Keratinocyte (primary cell): ENCODE measurements at regions not wholly inside any gene's neighbourhood (a gene's known extent, or its start where the extent isn't known, plus 50 kb on each side); places are given as distances from the start of the nearest gene placed in this dataset.
"Not testable (repeated sequence)": the region's sequence is repeated elsewhere in the genome, so short reads cannot be mapped to it uniquely, and the experiment has no call there.

Experiments
- DNase-seq: peaks from one replicate; pipeline ENCODE4 v3.0.0-alpha.2; 2011; ENCODE audit warnings: low read depth, missing footprints, low spot score
- FAIRE-seq: peaks from 2 replicates; lab custom pipeline; 2011; peaks lifted over from hg19 to GRCh38; lab: Jason Lieb, UNC
- H2AFZ ChIP-seq: 2 replicates; pipeline ENCODE4 v1.6.0; 2012; ENCODE audit warnings: low read length, control low read depth, inconsistent platforms; ENCODE audit not compliant: control insufficient read depth
- H3K27ac ChIP-seq: 2 replicates; pipeline ENCODE4 v1.5.1; 2011; ENCODE audit warnings: low read length; ENCODE audit not compliant: control insufficient read depth, insufficient read depth
- H3K27me3 ChIP-seq: 3 replicates; pipeline ENCODE4 v1.6.0; 2011; ENCODE audit warnings: low read length; ENCODE audit not compliant: control insufficient read depth, insufficient read depth; ENCODE audit errors: extremely low read depth
- H3K36me3 ChIP-seq, 2 experiments: 2 replicates in 1 of 2; 3 replicates in 1 of 2; pipeline ENCODE4 v1.5.1; 2011; ENCODE audit warnings: low read length in 2 of 2, mild to moderate bottlenecking in 1 of 2; ENCODE audit not compliant: control insufficient read depth in 2 of 2, insufficient read depth in 2 of 2; ENCODE audit errors: extremely low read depth in 1 of 2
- H3K4me1 ChIP-seq: 3 replicates; pipeline ENCODE4 v1.5.1; 2011; ENCODE audit warnings: low read length; ENCODE audit not compliant: control insufficient read depth, insufficient read depth; ENCODE audit errors: extremely low read depth
- H3K4me2 ChIP-seq: 3 replicates; pipeline ENCODE4 v1.6.0; 2011; ENCODE audit warnings: low read depth, low read length; ENCODE audit not compliant: control insufficient read depth, insufficient read depth; ENCODE audit errors: extremely low read depth
- H3K4me3 ChIP-seq, 3 experiments: fragments of 200-600 bp in 1 of 3; sonication (generic) in 1 of 3; 2 replicates in 2 of 3; 3 replicates in 1 of 3; pipeline ENCODE4 v1.5.1; 2011 to 2016; ENCODE audit warnings: low read length in 3 of 3, mild to moderate bottlenecking in 3 of 3, control low read depth in 2 of 3, inconsistent platforms in 1 of 3, low read depth in 1 of 3, mixed read lengths in 1 of 3, mixed run types in 1 of 3, moderate library complexity in 1 of 3; ENCODE audit not compliant: control insufficient read depth in 2 of 3, insufficient read depth in 2 of 3; ENCODE audit errors: extremely low read depth in 1 of 3
- H3K79me2 ChIP-seq: 2 replicates; pipeline ENCODE4 v1.6.0; 2012; ENCODE audit warnings: low read length; ENCODE audit not compliant: control insufficient read depth, insufficient read depth
- H3K9ac ChIP-seq: 3 replicates; pipeline ENCODE4 v1.6.0; 2011; ENCODE audit warnings: low read length; ENCODE audit not compliant: control insufficient read depth, insufficient read depth; ENCODE audit errors: extremely low read depth
- H3K9me1 ChIP-seq: 3 replicates; pipeline ENCODE4 v1.6.0; 2011; ENCODE audit warnings: low read length; ENCODE audit not compliant: control insufficient read depth, insufficient read depth; ENCODE audit errors: extremely low read depth
- H3K9me3 ChIP-seq: 2 replicates; pipeline ENCODE4 v1.5.1; 2012; ENCODE audit warnings: low read depth, low read length; ENCODE audit not compliant: control insufficient read depth
- H4K20me1 ChIP-seq: 3 replicates; pipeline ENCODE4 v1.6.0; 2011; ENCODE audit warnings: low read length; ENCODE audit not compliant: control insufficient read depth, insufficient read depth; ENCODE audit errors: extremely low read depth
- EZH2 ChIP-seq: IDR thresholded peaks from one replicate; pipeline ENCODE4 v1.6.1; 2012; ENCODE audit warnings: inconsistent platforms, mild to moderate bottlenecking, low read length, moderate library complexity
- dilution Hi-C: fragments of 300-500 bp; cut with MboI; formaldehyde crosslinking; loops from one replicate; pipeline ENCODE4 v1.7.0; 2020; ENCODE audit warnings: low sequenced_read_pairs; ENCODE audit not compliant: extremely low pct_ligation_motif_present
- TF ChIP-seq, protein P1 (sequence below), 3 experiments: IDR thresholded peaks in 1 of 3; conservative IDR thresholded peaks in 1 of 3; optimal IDR thresholded peaks in 1 of 3; 2 replicates in 2 of 3; 3 replicates in 1 of 3; pipeline versions ENCODE3 to v1.5.1; 2011; ENCODE audit warnings: low read length in 3 of 3, mild to moderate bottlenecking in 3 of 3, moderate library complexity in 2 of 3, control low read depth in 1 of 3, inconsistent platforms in 1 of 3; ENCODE audit not compliant: insufficient read depth in 2 of 3; ENCODE audit errors: extremely low read depth in 1 of 3

DNA sequence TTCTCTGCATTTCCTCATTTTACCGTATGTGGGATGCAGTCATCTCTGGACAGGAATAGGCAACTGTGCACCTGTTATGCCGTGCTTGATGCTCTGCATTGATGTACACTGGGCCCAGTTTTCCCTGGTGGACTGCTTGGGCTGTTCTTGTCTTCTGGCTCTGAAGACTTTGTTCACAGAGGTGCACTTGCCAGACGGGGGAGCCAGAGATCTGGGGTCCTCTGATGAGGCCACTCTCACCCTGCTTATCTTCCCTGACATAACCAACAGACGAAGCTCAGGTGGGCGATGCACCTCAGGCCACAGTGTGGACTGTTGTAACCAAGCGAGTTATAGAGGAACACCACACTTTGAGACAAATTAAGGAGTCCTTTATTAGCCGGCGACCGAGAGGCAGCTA, 1864.6 kb upstream of the DEFB115 start:
- H3K4me2 ChIP-seq, H3K27me3 ChIP-seq, H3K4me3 ChIP-seq, H3K9me3 ChIP-seq, H3K4me1 ChIP-seq, dilution Hi-C loops, H3K9me1 ChIP-seq, H3K9ac ChIP-seq, H2AFZ ChIP-seq, FAIRE-seq, H3K79me2 ChIP-seq, DNase-seq, H4K20me1 ChIP-seq, H3K27ac ChIP-seq, H3K36me3 ChIP-seq: not testable (repeated sequence)

- H3K36me3 ChIP-seq: no peaks in the 10 kb centered on the region
- H3K79me2 ChIP-seq: no peaks in the 10 kb centered on the region
- H3K27me3 ChIP-seq: no peaks in the 10 kb centered on the region
- H4K20me1 ChIP-seq: no peaks in the 10 kb centered on the region
- H3K9me1 ChIP-seq: no peaks in the 10 kb centered on the region
- H3K4me2 ChIP-seq: no peak overlapping the region
- H3K9me3 ChIP-seq: peaks cover 10% of the 10 kb centered on the region
- H3K27ac ChIP-seq: no peak overlapping the region
- FAIRE-seq: no peak
- no peak overlapping the region for H2AFZ ChIP-seq
- no peak overlapping the region for H3K4me3 ChIP-seq
- no peak for DNase-seq
- no peak overlapping the region for H3K9ac ChIP-seq
- H3K4me1 ChIP-seq: no peaks in the 10 kb centered on the region
- dilution Hi-C loops: no loop called here
- TF ChIP-seq, protein P1, sequence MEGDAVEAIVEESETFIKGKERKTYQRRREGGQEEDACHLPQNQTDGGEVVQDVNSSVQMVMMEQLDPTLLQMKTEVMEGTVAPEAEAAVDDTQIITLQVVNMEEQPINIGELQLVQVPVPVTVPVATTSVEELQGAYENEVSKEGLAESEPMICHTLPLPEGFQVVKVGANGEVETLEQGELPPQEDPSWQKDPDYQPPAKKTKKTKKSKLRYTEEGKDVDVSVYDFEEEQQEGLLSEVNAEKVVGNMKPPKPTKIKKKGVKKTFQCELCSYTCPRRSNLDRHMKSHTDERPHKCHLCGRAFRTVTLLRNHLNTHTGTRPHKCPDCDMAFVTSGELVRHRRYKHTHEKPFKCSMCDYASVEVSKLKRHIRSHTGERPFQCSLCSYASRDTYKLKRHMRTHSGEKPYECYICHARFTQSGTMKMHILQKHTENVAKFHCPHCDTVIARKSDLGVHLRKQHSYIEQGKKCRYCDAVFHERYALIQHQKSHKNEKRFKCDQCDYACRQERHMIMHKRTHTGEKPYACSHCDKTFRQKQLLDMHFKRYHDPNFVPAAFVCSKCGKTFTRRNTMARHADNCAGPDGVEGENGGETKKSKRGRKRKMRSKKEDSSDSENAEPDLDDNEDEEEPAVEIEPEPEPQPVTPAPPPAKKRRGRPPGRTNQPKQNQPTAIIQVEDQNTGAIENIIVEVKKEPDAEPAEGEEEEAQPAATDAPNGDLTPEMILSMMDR (optimal IDR thresholded peaks at IDR 0.05 in 1 of 3, IDR thresholded peaks at IDR 0.05 in 1 of 3, conservative IDR thresholded peaks at IDR 0.05 in 1 of 3; ENCODE audit: extremely low read depth in 1 of 3, insufficient read depth in 2 of 3, low read length in 3 of 3): no peak
- TF ChIP-seq EZH2: no peak
These were observed 1849.3 kb upstream of the DEFB115 start for GRCh38 chr20:29408034-29408695.

GRCh38 chr20:29408707-29409106, 1848.8 kb upstream of the DEFB115 start:
- H3K27me3 ChIP-seq, FAIRE-seq, DNase-seq, H3K4me2 ChIP-seq, H3K9me1 ChIP-seq, H3K9ac ChIP-seq, H3K9me3 ChIP-seq, H2AFZ ChIP-seq, dilution Hi-C loops, H4K20me1 ChIP-seq, H3K27ac ChIP-seq, H3K36me3 ChIP-seq, H3K4me1 ChIP-seq, H3K79me2 ChIP-seq, H3K4me3 ChIP-seq: not testable (repeated sequence)

- H3K9me3 ChIP-seq, DNase-seq, H3K9ac ChIP-seq, H3K36me3 ChIP-seq, H3K27ac ChIP-seq, dilution Hi-C loops, H3K4me1 ChIP-seq, H3K79me2 ChIP-seq, H2AFZ ChIP-seq, H3K4me3 ChIP-seq, FAIRE-seq, H3K27me3 ChIP-seq, H3K9me1 ChIP-seq, H4K20me1 ChIP-seq, H3K4me2 ChIP-seq: not testable (repeated sequence)
These were observed 1848.2 kb upstream of the DEFB115 start for GRCh38 chr20:29409160-29409689.
